ENCODE measurements at regions not wholly inside any gene's neighbourhood (a gene's known extent, or its start where the extent isn't known, plus 50 kb on each side); places are given as distances from the start of the nearest gene placed in this dataset.

GRCh38 chr4:160956875-160957274 is 1206.9 kb downstream of the FSTL5 start:
- Histone ChIP-seq H3K9me3 (ENCODE audit: control insufficient read depth, low read length) (no peaks in the 10 kb centered on the region), H3K4me1 (ENCODE audit: control insufficient read depth in 1 of 2, insufficient read depth in 2 of 2, low read length in 2 of 2) (no peaks in the 10 kb centered on the region), H3K4me3 (ENCODE audit: low read length in 2 of 2) (no peak overlapping the region), H3K27me3 (ENCODE audit: control insufficient read depth in 1 of 2, insufficient read depth in 2 of 2, low read length in 1 of 2) (no peaks in the 10 kb centered on the region), H3K27ac (ENCODE audit: low read depth in 1 of 2, low read length in 2 of 2) (no peak overlapping the region), H3K36me3 (ENCODE audit: control insufficient read depth in 1 of 2, insufficient read depth in 2 of 2, low read length in 1 of 2) (no peaks in the 10 kb centered on the region)
- no peak for ATAC-seq (ENCODE audit: low FRiP score)
- intact Hi-C loops (cut with DNase I) = no loop called here
- DNase-seq = no peak

DNA sequence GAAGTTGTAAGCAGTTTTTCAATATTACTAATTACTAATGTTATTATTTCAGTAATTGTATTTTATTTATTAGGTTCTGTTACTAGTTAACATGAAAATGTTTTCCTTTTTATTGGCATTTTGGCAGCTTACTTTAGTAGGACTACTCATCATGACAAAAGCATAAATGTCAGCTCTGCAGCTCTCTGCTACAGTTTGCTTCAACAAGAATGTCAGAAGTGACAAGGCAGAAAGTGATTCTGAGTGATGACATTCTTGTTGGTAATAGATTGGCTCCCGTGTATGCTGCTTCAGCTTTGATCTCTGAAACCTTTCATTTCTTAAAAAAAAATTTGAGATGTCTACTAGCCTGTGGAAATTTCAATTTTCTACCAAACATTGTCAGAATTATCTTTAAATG is 1193.9 kb downstream of the FSTL5 start:
- ATAC-seq (ENCODE audit: low FRiP score) = no peak
- intact Hi-C loops (cut with DNase I) = no loop called here
- Histone ChIP-seq H3K4me1 (ENCODE audit: control insufficient read depth in 1 of 2, insufficient read depth in 2 of 2, low read length in 2 of 2) (no peaks in the 10 kb centered on the region), H3K36me3 (ENCODE audit: control insufficient read depth in 1 of 2, insufficient read depth in 2 of 2, low read length in 1 of 2) (no peaks in the 10 kb centered on the region), H3K4me3 (ENCODE audit: low read length in 2 of 2) (no peak overlapping the region), H3K27me3 (ENCODE audit: control insufficient read depth in 1 of 2, insufficient read depth in 2 of 2, low read length in 1 of 2) (no peaks in the 10 kb centered on the region), H3K27ac (ENCODE audit: low read depth in 1 of 2, low read length in 2 of 2) (no peak overlapping the region), H3K9me3 (ENCODE audit: control insufficient read depth, low read length) (no peaks in the 10 kb centered on the region)
- 14 to 15% methylated on average over 1 of the region's 1 CpG for WGBS, 2 donors
- DNase-seq = no peak

DNA sequence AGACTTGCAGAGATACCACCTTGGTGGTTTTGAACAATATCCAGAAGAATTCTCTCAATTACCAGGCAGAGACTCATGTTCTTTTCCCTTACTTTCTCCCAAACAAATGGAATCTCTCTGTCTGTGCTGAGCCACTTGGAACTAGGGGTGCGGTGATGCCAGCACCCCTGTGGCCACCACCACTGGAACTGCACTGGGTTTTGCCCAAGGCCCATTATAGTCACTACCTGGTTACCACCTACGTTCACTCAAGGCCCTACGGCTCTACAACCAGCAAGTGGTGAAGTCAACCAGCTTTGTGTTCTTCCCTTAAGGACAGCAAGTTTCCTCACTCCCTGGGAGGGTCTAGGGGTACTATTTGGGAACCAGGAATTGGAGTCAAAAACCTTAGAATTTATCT is 1183.7 kb downstream of the FSTL5 start:
- DNase-seq = no peak
- H3K27ac ChIP-seq (ENCODE audit: low read depth in 1 of 2, low read length in 2 of 2) = no peak overlapping the region
- intact Hi-C loops (cut with DNase I) = no loop called here
- H3K9me3 ChIP-seq (ENCODE audit: control insufficient read depth, low read length) = no peaks in the 10 kb centered on the region
- H3K4me3 ChIP-seq (ENCODE audit: low read length in 2 of 2) = no peak overlapping the region
- no peaks in the 10 kb centered on the region for H3K4me1 ChIP-seq (ENCODE audit: control insufficient read depth in 1 of 2, insufficient read depth in 2 of 2, low read length in 2 of 2)
- ATAC-seq (ENCODE audit: low FRiP score) = no peak
- H3K36me3 ChIP-seq (ENCODE audit: control insufficient read depth in 1 of 2, insufficient read depth in 2 of 2, low read length in 1 of 2) = no peaks in the 10 kb centered on the region
- 91 to 95% methylated on average over 3 of the region's 3 CpGs for WGBS, 2 donors
- H3K27me3 ChIP-seq (ENCODE audit: control insufficient read depth in 1 of 2, insufficient read depth in 2 of 2, low read length in 1 of 2) = no peaks in the 10 kb centered on the region

DNA sequence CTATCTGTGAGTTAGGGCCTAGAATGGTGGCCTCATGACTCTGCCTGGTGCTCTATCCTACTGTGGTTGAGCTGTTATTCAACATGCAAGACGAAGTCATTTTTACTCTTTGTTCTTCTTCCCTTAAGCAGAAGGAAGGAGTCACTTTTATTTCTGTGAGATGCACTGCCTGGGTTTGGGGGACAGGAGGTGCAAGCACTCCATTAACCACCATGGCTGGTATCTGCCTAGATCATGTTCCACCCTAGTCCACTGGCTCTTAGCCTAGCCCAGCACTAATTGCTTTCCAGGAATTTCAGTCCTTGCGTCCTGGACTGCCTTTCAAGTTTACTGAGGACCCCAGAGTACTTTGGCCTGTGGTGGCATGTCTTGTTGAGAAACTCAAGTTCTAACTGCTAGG is 1182.7 kb downstream of the FSTL5 start:
- H3K27me3 ChIP-seq (ENCODE audit: control insufficient read depth in 1 of 2, insufficient read depth in 2 of 2, low read length in 1 of 2) = no peaks in the 10 kb centered on the region
- intact Hi-C loops (cut with DNase I) = no loop called here
- no peaks in the 10 kb centered on the region for H3K9me3 ChIP-seq (ENCODE audit: control insufficient read depth, low read length)

DNA sequence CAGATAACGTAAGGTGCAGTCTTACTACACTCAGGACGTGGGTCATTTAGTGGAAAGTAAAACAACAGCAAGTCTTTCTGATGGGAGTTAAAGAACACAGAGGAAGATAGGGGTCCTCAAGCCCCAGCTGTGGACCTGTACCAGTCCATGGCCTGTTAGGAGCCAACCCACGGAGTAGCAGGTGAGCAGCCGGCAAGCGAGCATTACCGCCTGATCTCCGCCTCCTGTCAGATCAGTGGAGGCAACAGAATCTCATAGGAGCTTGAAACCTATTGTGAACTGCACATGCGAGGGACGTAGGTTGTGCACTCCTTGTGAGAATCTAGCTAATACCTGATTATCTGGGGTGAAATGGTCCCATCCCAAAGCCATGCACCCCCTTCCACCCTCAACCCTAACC is 1180.8 kb downstream of the FSTL5 start:
- intact Hi-C loops (cut with DNase I) = no loop called here
- no peak overlapping the region for H3K4me3 ChIP-seq (ENCODE audit: low read length in 2 of 2)
- H3K4me1 ChIP-seq (ENCODE audit: control insufficient read depth in 1 of 2, insufficient read depth in 2 of 2, low read length in 2 of 2) = no peaks in the 10 kb centered on the region
- H3K36me3 ChIP-seq (ENCODE audit: control insufficient read depth in 1 of 2, insufficient read depth in 2 of 2, low read length in 1 of 2) = no peaks in the 10 kb centered on the region
- no peak overlapping the region for H3K27ac ChIP-seq (ENCODE audit: low read depth in 1 of 2, low read length in 2 of 2)
- ATAC-seq (ENCODE audit: low FRiP score) (no peak), DNase-seq (no peak)
- 91 to 93% methylated on average over 9 of the region's 9 CpGs for WGBS, 2 donors
- no peaks in the 10 kb centered on the region for H3K27me3 ChIP-seq (ENCODE audit: control insufficient read depth in 1 of 2, insufficient read depth in 2 of 2, low read length in 1 of 2)
- no peaks in the 10 kb centered on the region for H3K9me3 ChIP-seq (ENCODE audit: control insufficient read depth, low read length)

More for the DNA sequence above, 1182.7 kb downstream of the FSTL5 start:
- no peak for ATAC-seq (ENCODE audit: low FRiP score)
- H3K4me3 ChIP-seq (ENCODE audit: low read length in 2 of 2) = no peak overlapping the region
- no peak for DNase-seq
- no peaks in the 10 kb centered on the region for H3K36me3 ChIP-seq (ENCODE audit: control insufficient read depth in 1 of 2, insufficient read depth in 2 of 2, low read length in 1 of 2)
- WGBS, 2 donors = 79 to 84% methylated on average over 2 of the region's 2 CpGs
- H3K27ac ChIP-seq (ENCODE audit: low read depth in 1 of 2, low read length in 2 of 2) = no peak overlapping the region
- H3K4me1 ChIP-seq (ENCODE audit: control insufficient read depth in 1 of 2, insufficient read depth in 2 of 2, low read length in 2 of 2) = no peaks in the 10 kb centered on the region

GRCh38 chr4:161002386-161002785 is 1161.4 kb downstream of the FSTL5 start:
- Histone ChIP-seq H3K9me3 (ENCODE audit: control insufficient read depth, low read length) (no peaks in the 10 kb centered on the region), H3K4me3 (ENCODE audit: low read length in 2 of 2) (no peak overlapping the region), H3K27ac (ENCODE audit: low read depth in 1 of 2, low read length in 2 of 2) (no peak overlapping the region), H3K4me1 (ENCODE audit: control insufficient read depth in 1 of 2, insufficient read depth in 2 of 2, low read length in 2 of 2) (no peaks in the 10 kb centered on the region), H3K36me3 (ENCODE audit: control insufficient read depth in 1 of 2, insufficient read depth in 2 of 2, low read length in 1 of 2) (no peaks in the 10 kb centered on the region), H3K27me3 (ENCODE audit: control insufficient read depth in 1 of 2, insufficient read depth in 2 of 2, low read length in 1 of 2) (no peaks in the 10 kb centered on the region)
- intact Hi-C loops (cut with DNase I) = no loop called here
- 88 to 91% methylated on average over 8 of the region's 8 CpGs for WGBS, 2 donors
- DNase-seq (no peak), ATAC-seq (ENCODE audit: low FRiP score) (peak; percentile 54)

DNA sequence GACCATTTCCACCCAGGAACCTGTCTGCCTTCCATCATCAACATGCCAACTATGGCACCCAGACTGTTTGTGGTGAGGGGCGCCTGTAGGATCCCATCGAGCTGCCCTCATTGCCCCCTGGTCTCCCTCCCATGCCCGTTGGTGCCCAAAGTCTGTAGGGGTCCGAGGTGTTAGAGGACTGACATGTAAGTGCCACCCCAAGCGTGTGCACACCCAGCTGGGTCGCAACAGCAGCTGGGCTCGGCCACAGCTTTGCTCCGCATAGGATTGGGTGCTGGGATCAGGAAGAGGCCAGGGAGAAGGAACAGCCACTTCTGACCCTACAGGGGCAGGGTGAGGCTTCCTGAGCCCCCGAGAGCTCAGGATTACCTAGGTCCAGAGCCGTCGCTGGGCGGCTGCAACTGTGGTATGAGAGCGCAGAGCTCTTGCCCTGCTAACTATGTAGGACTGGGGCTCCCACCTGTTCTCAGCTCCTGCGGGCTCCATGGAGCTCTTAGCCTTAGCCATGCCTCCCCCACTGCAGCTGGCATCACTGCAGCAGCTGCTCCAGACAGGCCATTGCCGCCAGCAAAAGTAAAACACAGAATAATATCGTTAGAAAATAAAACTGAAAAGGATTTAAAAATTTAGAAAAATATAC is 1160.3 kb downstream of the FSTL5 start:
- H3K9me3 ChIP-seq (ENCODE audit: control insufficient read depth, low read length) = no peaks in the 10 kb centered on the region
- no peaks in the 10 kb centered on the region for H3K4me1 ChIP-seq (ENCODE audit: control insufficient read depth in 1 of 2, insufficient read depth in 2 of 2, low read length in 2 of 2)
- ATAC-seq (ENCODE audit: low FRiP score) (peak; percentile 50), DNase-seq (no peak)
- WGBS, 2 donors = 92% methylated on average over 16 of the region's 16 CpGs
- H3K4me3 ChIP-seq (ENCODE audit: low read length in 2 of 2) = no peak overlapping the region
- H3K27me3 ChIP-seq (ENCODE audit: control insufficient read depth in 1 of 2, insufficient read depth in 2 of 2, low read length in 1 of 2) = no peaks in the 10 kb centered on the region
- no peaks in the 10 kb centered on the region for H3K36me3 ChIP-seq (ENCODE audit: control insufficient read depth in 1 of 2, insufficient read depth in 2 of 2, low read length in 1 of 2)
- H3K27ac ChIP-seq (ENCODE audit: low read depth in 1 of 2, low read length in 2 of 2) = no peak overlapping the region
- intact Hi-C loops (cut with DNase I) = no loop called here

DNA sequence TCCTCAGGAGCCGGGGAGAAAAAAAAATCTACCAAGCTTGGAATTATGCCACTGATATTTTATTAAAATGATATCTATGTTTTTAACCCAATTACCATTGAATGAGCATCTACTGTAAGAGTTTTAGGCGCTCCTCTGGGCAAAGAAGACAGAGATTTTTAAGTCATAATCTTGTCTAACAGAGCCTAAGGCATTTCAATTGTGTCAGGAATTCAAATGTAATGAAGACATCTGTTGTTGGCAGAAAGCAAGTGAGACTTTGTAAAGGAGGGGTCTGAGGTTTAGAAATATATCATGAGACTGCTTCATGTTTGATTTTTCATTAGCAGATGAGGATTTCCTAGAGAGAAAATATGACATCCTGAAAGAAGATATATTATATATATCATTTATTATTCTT is 1158.1 kb downstream of the FSTL5 start:
- WGBS, 2 donors = 37 to 69% methylated on average over 2 of the region's 2 CpGs

DNA sequence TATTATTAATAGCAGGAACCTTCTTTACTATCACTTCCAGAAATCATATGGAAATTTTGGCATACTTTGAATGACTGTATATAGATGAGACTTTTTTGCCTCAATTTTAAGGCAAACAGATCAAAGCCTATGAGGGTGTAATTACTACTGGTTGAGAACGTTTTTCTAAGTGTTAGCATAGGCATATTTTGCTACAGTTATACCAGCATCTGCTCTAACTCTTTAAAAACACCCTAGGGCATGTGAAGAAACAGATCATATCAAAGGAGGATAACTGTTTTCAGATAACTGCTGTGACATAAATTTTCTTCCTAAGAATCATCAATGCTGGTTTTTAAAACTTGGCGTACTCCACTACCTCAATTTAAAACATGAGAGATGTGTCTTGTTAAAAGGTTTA is 1155.3 kb downstream of the FSTL5 start:
- 50 to 58% methylated on average over 2 of the region's 2 CpGs for WGBS, 2 donors
- intact Hi-C loops (cut with DNase I) = no loop called here
- no peak for DNase-seq
- H3K4me3 ChIP-seq (ENCODE audit: low read length in 2 of 2) = no peak overlapping the region
- no peaks in the 10 kb centered on the region for H3K9me3 ChIP-seq (ENCODE audit: control insufficient read depth, low read length)
- no peak overlapping the region for H3K27ac ChIP-seq (ENCODE audit: low read depth in 1 of 2, low read length in 2 of 2)
- H3K4me1 ChIP-seq (ENCODE audit: control insufficient read depth in 1 of 2, insufficient read depth in 2 of 2, low read length in 2 of 2) = no peaks in the 10 kb centered on the region
- H3K27me3 ChIP-seq (ENCODE audit: control insufficient read depth in 1 of 2, insufficient read depth in 2 of 2, low read length in 1 of 2) = no peaks in the 10 kb centered on the region
- H3K36me3 ChIP-seq (ENCODE audit: control insufficient read depth in 1 of 2, insufficient read depth in 2 of 2, low read length in 1 of 2) = no peaks in the 10 kb centered on the region
- ATAC-seq (ENCODE audit: low FRiP score) = no peak

More for the DNA sequence above, 1158.1 kb downstream of the FSTL5 start:
- no peaks in the 10 kb centered on the region for H3K9me3 ChIP-seq (ENCODE audit: control insufficient read depth, low read length)
- intact Hi-C loops (cut with DNase I) = no loop called here
- H3K27me3 ChIP-seq (ENCODE audit: control insufficient read depth in 1 of 2, insufficient read depth in 2 of 2, low read length in 1 of 2) = no peaks in the 10 kb centered on the region
- no peaks in the 10 kb centered on the region for H3K4me1 ChIP-seq (ENCODE audit: control insufficient read depth in 1 of 2, insufficient read depth in 2 of 2, low read length in 2 of 2)
- H3K36me3 ChIP-seq (ENCODE audit: control insufficient read depth in 1 of 2, insufficient read depth in 2 of 2, low read length in 1 of 2) = no peaks in the 10 kb centered on the region
- H3K27ac ChIP-seq (ENCODE audit: low read depth in 1 of 2, low read length in 2 of 2) = no peak overlapping the region
- DNase-seq (no peak), ATAC-seq (ENCODE audit: low FRiP score) (no peak)
- no peak overlapping the region for H3K4me3 ChIP-seq (ENCODE audit: low read length in 2 of 2)
